Kidney capillary endothelial cell (primary cell): ENCODE measurements at regions not wholly inside any gene's neighbourhood (a gene's known extent, or its start where the extent isn't known, plus 50 kb on each side); places are given as distances from the start of the nearest gene placed in this dataset.
A peak's percentile ranks its signal among the peaks of the same experiment; 100 is the strongest.

Experiments used
- DNase-seq: peaks from one replicate; pipeline ENCODE4 v3.0.0-alpha.2; 2018; ENCODE audit warnings: low spot score

DNA sequence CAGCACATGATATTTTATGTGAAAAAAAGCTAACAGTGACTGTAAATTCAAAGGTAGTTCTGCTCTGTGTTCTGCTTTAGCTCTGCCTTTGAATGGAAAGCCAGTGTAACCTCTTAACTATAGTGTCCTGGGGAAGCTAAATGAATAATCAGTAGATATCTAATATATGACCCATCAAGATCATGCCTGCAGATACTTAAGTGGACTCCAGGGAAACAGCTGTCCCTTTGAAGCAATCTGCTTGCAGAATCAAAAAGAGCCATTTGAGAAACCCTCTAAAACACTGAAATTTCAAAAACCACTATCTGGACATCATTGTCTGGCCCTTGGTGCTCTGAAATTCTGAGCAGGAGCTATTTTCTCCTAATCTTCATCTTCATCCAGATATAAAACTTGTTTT, 104.2 kb upstream of the ADGRL4 start:
- no peak for DNase-seq

DNA sequence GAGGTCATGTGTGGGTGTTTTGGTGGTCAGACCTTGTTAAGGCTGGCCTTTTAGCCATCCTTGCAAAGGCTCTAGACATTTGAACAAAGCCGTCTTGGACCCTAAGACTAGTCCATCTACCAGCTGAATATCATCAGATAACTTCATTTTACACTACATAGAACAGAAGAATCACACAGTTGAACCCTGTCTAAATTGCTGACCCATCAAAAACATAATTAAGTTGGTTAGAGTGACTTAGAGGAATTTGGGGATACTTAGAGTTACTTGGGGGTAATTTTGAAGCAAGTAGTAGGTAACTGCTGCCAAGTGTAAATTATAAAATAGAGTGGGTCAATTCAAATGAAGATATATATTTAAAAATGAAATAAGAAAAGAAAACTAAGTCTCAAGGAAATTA, 102.9 kb upstream of the ADGRL4 start:
- DNase-seq, result no peak

DNA sequence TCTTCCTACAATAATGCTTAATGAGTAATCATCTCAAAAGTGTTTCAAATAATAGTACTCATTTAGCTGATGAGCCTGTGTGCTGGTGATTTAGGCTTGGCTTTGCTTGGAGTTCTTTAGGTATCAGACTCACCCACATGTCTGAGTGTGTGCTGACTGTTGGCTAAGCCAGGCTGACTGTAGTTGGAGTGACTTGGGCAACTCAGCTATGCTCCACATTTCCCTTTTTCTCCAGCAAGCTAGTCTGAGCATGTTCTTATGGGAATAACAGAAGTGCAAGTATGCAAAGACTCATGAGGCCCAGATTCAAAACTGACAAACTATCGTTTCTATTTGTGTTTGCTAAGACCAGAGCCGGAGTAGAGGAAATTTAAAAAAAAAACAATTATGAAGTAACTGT, 99.0 kb upstream of the ADGRL4 start:
- DNase-seq, result no peak

DNA sequence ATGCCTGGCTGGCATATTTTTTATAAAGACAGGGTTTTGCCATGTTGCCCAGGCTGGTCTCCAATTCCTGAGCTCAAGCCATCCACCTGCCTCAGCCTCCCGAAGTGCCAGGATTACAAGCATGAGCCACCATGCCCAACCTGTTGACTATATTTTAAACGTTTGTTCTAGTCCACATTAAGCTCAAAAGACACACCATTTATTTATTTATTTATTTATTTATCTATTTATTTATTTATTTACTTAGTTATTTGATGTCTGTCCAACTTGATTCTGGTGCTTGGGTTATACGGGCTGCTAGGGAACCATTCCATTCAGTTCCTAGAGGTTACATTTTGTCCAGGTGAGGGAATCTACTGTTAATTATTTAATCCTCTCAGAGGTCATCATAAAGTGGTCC, 98.1 kb upstream of the ADGRL4 start:
- DNase-seq, result no peak

DNA sequence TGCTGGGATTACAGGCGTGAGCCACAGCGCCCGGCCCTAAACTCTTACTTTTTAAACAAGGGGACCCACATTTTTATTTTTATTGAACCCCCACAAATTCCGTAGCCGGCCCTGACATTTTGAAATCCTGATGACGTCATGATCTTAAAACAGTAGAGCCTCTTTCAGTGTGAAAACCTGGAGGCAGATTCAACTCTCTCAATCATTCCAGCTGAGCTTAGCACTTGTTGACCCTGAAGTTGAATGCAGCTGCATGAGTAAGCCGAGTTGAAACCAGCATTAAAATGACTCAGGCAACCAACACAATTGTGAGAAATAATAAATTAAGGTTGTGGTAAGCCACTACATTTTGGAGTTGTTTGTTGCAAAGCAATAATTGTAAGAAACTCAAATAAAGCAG, 93.9 kb upstream of the ADGRL4 start:
- peak; percentile 54 for DNase-seq

DNA sequence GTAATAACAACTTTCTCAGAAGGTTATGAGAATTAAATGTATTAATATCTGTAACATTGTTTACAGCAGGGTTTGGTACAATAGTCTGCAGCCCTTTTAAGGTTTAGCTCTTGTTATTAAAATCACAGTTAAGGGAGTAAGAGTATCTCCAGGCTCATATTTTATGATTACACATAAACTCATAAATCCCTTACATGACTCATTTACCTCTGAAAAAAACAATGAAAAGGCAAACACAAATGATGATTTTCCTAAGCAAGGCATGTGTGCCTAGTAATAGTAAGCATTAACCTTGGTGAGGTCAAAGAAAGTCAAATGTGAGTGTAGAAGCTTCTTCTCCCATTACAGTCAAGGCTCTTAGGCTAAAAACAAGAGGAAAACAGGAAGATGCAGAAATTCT, 84.5 kb upstream of the ADGRL4 start:
- DNase-seq, result peak; percentile 22

DNA sequence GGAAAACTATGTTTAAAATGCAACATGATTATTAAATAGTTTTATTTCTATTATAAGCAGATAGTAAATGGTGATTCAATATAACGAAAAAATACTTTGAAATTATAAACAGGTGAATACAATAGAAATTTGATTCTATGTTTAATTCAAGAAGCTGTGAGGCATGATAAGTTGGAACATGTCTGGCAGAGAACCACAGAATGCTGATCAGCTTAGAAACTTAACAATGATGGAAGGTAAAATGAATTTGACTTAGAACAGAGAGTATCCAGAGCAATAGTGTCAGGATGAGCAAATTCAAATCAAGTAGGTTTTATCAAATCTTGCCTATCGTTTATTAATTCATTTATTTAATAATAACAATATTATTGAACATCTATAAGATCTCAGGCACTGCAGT, 83.4 kb upstream of the ADGRL4 start:
- DNase-seq, result no peak

DNA sequence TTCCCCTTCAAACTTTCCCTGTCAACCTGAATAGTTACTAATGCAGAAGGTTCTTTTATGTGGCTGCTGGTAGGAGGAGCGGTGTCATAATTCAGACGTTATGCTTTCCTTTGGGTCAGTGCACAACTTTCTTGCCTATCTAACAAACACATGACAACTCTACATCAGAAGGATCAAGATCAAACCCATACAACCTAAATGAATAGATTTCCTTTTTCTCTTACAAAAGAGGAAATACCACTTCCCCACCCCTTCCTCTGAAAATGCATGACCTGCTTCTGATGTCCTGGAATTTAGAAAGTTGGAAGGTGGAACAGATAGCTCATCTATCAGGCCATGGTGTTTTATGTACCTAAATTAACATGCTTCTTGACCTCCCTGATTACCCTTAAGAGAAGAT, 75.7 kb upstream of the ADGRL4 start:
- DNase-seq, result no peak

DNA sequence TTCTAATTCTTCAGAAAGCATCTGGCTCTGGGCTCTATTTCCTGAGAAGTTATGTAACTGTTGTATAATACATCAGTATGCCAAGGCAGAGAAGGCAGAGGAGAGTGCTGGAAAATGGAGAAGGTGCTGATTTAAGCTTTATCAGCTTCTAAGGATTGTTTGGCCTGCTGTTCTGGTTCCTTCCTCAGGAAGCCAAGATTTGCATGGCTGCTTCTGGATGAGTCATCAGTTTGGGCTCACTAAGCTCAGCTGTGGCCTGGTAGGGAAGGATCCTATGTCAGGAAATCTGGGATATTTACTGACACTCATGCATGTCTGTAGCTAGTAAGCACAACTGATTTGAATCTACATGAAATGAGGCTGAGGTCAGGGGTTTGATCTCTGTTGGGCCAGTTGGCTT, 73.2 kb upstream of the ADGRL4 start:
- peak; percentile 93 for DNase-seq

DNA sequence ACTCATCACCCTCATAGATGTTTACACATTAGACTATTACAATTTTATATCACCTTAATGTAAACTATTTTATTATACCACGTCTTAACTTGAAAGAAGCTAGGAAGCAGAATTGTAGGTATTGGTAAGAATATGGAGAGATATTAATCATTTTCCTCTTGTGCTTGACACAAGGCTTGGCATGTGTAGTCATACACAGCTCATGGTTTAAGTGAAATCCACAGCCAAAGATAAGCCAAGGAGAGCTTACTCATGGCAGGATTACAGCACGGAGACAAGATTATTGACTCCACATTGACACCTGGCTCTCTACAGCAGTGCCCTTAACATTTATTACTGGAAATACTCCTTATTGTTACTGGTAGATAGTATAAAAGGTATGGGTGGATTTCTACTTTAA, 68.4 kb upstream of the ADGRL4 start:
- no peak for DNase-seq

DNA sequence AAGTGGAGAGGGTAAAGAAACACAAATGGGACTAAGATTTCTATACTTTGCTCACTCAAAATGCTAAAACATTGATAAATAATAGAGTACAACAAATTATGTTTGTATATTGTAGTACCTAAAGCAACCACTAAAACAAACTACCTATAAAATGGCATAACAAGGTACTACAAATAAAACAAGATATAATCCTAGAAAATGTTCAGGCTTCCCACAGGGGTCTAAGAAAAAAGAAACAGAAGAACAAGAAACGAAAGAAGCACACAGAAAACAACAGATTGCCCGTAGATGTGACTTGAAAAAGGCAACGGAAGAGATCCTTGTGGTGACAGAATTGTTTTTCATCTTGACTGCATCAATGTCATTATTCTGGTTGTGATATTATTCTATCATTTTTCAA, 63.3 kb upstream of the ADGRL4 start:
- no peak for DNase-seq

DNA sequence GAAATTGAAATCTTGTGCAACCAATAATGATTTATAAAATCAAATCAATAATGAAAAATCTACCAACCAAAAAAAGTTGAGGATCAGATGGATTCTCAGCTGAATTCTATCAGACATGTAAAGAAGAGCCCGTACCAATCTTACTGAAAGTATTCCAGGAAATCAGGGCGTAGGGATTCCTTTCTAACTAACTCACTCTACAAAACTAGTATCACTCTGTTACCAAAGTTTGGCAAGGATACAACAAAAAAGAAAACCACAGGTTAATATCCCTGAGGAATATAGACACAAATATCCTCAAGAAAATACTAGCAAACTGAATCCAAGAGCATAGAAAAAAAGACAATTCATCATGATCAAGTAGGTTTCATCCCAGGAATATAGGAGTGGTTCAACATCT, 52.8 kb upstream of the ADGRL4 start:
- DNase-seq, result no peak
